ENCODE measurements at regions not wholly inside any gene's neighbourhood (a gene's known extent, or its start where the extent isn't known, plus 50 kb on each side); places are given as distances from the start of the nearest gene placed in this dataset.
A peak's percentile ranks its signal among the peaks of the same experiment; 100 is the strongest.

GRCh38 chr4:83894831-83895230 is 358.9 kb downstream of the GPAT3 start:
- DNase-seq: no peak

- no peak for DNase-seq
Observed at GRCh38 chr4:83890816-83891215, 354.9 kb downstream of the GPAT3 start.

GRCh38 chr4:83890231-83890630 is 354.3 kb downstream of the GPAT3 start:
- no peak for DNase-seq

GRCh38 chr4:83889802-83890201 is 353.9 kb downstream of the GPAT3 start:
- peak; percentile 0 for DNase-seq

- no peak for DNase-seq
Observed at GRCh38 chr4:83885256-83886182, 349.6 kb downstream of the GPAT3 start.

GRCh38 chr4:83876047-83876446 is 340.1 kb downstream of the GPAT3 start:
- DNase-seq: no peak

- DNase-seq: no peak
Observed at GRCh38 chr4:83875437-83875836, 339.5 kb downstream of the GPAT3 start.

- DNase-seq: no peak
Observed at GRCh38 chr4:83873996-83874395, 338.1 kb downstream of the GPAT3 start.

GRCh38 chr4:83870328-83870950 is 334.5 kb downstream of the GPAT3 start:
- no peak for DNase-seq

GRCh38 chr4:83866834-83867621 is 331.1 kb downstream of the GPAT3 start:
- no peak for DNase-seq

- DNase-seq: no peak
Observed at GRCh38 chr4:83865417-83866150, 329.7 kb downstream of the GPAT3 start.

GRCh38 chr4:83864097-83864817 is 328.3 kb downstream of the GPAT3 start:
- DNase-seq: no peak

GRCh38 chr4:83862471-83862870 is 326.6 kb downstream of the GPAT3 start:
- no peak for DNase-seq

GRCh38 chr4:83860200-83860599 is 324.3 kb downstream of the GPAT3 start:
- no peak for DNase-seq

GRCh38 chr4:83858131-83858530 is 322.2 kb downstream of the GPAT3 start:
- DNase-seq: no peak

GRCh38 chr4:83855044-83855443 is 319.1 kb downstream of the GPAT3 start:
- peak; percentile 79 for DNase-seq

GRCh38 chr4:83852085-83852451 is 316.2 kb downstream of the GPAT3 start:
- peak; percentile 42 for DNase-seq

- DNase-seq: peak; percentile 9
Observed at GRCh38 chr4:83851261-83852084, 315.6 kb downstream of the GPAT3 start.

GRCh38 chr4:83850435-83850834 is 314.5 kb downstream of the GPAT3 start:
- DNase-seq: no peak

- no peak for DNase-seq
Observed at GRCh38 chr4:83846193-83846830, 310.4 kb downstream of the GPAT3 start.

GRCh38 chr4:83839615-83840014 is 303.7 kb downstream of the GPAT3 start:
- no peak for DNase-seq

All from amniotic stem cell (primary cell).